Hepatic stellate cell (primary cell): ENCODE measurements at regions not wholly inside any gene's neighbourhood (a gene's known extent, or its start where the extent isn't known, plus 50 kb on each side); places are given as distances from the start of the nearest gene placed in this dataset.

Experiments used
- DNase-seq: peaks from one replicate; pipeline ENCODE4 v3.0.0; 2011; ENCODE audit warnings: low spot score

DNA sequence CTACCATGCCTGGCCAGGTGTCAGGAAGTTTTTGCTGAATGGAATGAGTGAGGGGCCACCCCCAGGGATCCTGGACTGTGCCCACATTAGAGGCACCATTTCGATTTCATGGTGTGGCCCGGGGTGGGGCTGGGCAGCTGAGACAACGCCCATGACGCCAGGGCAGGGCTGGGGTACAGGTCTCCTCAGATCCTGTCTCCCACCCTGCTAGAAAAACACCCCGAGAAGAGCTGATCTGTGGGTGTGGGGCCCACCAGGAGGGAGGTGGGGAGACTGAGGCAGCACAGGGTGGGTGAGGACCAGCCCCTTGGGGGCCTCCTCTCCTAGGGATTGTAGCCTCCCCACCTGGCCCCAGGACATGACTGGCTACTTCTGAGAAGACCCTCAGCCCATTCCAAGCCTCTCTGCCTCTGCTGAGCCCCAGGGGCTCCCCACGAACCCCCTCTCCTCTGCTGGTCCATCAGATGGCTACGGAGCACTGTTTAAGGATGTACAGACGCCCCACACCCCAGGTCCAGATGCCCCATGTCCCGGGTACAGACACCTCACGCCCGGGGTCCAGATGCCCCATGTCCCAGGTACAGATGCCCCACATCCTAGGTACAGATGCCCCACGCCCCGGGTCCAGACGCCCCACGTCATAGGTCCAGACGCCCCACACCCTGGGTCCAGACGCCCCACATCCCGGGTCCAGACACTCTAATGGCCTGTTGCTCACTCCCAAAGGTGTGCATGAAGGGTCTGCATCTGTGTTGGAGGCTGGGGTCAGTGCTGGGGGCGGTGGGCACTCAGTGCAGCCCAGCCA is 99.4 kb downstream of the MICALL2 start:
- no peak for DNase-seq

DNA sequence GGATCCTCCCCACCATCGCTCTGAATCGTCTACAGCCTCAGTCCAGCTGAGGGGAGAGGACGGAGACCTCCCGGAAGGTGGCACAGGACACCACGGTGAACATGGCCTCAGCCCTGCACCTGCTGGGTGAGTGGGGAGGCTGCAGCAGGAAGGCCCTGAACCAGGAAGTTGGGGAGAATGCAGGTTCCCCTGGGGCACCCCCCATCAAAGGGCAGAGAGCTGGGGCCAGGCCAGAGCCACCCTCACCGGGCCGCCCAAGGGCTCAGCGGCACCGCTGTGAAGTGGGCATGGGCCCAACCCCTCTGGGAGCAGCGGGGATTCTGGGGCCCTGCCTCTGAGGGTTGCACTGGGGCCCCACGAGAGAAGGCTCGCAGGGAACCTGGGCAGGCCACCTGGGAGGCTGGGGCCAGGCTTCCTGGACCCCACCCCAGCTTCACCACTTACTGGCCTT is 98.7 kb downstream of the MICALL2 start:
- no peak for DNase-seq

DNA sequence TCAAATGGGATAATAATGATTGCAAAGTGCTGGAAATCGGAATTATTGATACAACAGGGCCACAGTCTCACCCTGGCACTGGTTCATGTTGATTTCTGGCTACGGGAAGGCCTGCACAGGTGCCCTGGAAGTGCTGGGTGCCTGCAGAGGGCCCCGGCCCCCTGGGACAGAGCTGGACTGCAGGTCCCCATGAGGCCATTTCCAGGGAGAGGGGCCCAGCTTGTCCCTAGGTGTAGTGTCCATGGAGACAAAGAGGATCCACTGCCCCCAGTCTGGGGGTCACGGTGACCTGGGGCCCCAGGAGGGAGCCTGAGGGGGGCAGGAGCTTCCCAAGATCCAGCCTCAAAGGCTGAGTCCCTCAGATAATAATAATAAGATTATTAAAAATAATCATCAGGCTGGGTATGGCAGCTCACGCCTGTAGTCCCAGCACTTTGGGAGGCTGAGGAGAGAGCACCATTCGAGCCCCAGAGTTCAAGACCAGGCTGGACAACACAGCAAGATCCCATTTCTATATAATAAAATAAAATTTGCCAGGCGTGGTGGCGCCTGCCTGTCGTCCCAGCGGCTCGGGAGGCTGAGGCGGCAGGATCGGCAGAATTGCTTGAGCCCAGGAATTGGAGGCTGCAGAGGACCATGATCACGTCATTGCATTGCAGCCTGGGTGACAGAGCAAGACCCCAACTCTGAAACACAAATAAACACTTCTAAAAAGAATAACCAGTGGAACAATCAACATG is 98.1 kb downstream of the MICALL2 start:
- DNase-seq, result no peak

DNA sequence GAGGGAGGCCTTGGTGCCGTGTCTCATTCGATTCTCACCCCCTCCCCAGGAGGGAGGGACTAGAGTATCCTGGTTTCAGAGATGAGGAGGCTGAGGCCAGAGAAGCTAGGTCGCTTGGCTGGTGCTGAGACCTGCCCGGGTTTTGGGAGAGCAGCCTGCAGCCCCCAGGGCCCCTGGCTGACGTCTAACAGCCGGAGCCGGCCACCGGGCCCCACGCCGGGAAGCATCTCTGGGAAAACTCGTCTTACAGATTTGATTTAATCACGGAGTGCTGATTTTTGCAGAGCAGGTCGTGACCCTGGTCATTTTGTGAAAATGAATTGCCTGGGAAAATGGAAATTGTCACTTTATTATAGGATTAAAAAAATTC is 97.5 kb downstream of the MICALL2 start:
- no peak for DNase-seq

DNA sequence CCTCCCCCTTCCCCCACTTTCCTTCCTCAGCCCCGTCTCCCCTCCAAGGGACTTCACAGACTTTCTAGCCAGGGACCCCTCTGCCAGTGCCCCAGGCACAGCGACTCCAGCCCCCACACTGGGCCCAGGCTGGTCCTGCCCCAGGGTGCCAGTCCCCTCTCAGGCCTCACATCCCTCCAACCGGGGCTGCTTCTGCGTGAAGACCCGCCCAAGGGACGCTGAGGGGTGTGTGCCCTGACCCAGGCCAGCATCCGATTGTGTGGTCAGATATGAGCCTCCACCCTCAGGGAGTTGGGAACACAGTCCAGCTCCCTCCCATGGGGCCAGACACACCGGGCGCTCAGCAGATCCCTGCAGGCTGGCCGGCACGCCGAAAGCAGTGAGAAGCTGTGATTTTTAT is 97.0 kb downstream of the MICALL2 start:
- no peak for DNase-seq

DNA sequence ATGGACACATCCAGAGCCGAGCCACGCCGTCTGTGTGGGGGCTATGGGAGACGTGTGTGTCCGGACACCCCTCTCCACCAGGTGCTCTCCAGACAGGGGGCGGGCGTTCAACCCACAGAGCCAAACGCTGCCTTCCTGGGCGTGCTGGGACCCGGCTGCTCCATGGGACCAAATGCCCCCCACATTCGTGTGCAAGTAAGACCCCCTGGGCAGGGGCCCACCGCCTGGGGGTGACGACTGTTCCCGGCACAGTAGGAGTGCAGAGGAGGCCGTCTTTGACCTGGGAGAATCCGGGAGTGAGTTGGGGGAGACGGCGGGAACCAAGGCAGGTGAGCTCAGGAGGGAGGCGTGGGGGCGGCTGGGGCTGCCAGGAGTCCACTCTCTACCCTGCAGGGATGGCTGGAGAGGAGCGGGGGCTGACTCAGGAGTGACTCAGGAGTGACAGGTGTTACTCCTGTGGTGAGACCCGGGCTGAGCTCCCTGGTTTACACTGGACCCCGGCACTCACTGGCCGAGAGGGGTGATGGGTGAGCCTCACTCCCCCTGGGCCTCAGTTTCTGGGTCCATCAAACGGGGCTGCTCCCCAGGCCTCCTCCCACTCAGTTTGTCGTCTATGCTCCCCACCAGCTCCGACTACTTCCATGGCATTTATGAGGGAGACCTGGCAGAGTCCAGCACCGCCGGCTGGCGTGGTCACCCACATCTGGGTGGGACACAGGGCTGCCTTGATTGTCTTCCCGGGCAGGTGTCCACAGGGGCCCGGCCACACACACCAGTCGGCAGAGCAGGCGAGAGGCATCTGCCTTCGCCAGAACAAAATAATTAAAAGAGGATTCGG is 95.0 kb downstream of the MICALL2 start:
- DNase-seq, result no peak

DNA sequence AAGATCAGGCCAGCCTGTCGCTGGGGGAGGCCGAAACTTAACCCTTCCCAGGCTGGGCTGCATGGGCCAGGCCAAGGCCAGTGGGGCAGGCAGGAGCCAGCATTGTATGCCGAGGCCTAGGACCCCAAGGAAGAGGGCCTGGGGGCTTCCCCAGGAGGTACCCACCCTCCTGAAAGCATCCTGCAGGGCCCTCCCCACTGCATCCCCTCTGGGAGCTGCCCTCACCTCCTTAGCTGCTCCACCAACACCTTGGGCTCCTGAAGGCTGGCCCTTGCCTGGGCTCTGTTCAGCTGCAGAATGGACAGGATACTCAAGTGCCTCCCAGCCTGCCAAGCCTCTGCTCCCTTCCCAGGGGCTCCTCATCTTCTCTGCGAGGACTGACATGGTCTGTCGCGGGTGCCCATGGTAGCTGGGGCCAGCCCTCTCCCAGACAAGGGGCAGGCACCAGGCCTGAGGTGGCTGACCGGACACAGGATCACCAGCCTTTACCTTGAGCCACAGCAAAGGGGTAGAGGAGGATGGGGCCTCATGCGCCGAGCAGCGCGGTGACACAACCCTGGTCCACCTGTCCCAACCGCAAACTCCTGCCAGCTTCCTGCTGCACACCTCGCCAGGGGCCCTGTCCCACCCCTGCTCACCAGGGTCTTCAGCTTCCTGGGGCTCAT is 94.2 kb downstream of the MICALL2 start:
- DNase-seq, result no peak

DNA sequence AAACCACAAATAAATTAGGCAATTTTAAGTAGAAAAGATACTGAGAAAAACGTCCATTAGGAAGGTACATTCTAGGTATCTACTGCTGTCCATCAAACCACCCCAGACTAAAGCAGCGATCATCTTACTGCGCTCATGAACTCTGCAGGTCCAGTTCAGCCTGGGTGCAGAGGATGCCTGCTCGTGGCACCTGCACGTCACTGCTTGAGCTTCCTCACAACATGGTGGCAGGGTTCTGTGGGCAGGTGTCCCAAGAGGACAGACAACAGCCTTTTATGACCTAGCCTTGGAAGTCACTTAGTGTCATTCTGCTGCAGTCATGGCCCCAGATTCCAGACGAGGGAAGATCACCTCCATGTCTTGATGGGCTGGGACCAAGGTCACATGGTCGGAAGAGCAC is 93.4 kb downstream of the MICALL2 start:
- DNase-seq, result no peak

DNA sequence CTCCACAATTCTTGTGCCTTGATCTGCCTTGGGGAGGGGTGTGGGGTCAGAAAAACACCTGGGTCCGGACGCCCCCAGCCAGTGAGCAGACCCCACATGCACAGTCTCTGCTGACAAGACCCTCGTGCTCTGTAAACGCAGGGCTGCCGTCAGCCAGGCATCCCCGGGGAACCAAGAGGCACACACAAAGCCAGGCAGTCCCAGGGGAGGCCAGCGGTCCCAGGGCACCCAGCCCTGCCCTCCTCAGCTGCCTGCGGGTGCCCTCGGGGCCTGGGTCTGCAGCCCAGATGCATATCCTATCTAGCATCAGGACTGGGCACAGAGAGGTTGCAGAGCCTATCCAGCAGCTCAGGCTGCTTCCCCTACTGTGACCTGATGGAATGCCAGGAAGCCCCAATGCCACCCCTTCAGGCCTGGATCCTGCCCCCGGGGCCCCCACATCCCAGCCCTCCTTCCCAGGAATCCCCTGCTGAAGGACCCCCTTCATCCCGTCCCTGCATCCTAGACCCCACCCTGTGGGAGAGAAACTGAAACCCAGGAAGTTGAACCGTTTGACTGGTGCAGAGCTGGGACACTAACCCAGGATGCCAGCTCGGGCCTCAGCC is 92.4 kb downstream of the MICALL2 start:
- no peak for DNase-seq

DNA sequence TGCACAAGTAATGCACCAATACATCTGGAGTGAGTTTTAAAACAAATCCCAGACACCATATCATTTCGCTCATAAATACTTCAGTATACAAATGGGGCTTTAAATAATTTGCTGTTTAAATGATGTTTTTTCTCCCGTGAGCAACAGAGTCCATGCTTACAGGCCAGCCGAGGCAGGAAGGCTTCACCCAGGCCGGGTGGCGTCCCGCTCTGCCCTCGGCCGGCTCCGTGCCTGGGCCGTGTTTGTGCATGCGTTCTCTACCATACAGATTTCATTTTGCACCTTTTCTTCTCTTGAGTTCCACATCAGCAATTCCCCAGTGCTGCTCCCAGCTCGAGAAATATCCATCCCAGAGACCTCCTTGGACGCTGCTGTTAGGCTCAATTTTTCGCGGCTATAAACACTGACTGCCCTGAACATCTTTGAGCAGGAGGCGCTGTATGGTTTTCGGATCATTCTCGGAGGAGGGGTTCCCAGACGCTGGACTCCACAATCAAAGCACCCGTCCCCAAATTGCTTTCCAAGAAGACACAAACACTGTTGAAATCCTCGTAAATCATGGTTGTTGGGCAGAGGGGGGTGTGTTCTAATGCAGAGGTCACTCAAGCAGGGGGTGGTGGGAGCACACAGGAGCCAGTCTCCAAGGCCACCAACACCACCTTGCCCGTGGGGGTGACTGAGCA is 91.6 kb downstream of the MICALL2 start:
- no peak for DNase-seq

DNA sequence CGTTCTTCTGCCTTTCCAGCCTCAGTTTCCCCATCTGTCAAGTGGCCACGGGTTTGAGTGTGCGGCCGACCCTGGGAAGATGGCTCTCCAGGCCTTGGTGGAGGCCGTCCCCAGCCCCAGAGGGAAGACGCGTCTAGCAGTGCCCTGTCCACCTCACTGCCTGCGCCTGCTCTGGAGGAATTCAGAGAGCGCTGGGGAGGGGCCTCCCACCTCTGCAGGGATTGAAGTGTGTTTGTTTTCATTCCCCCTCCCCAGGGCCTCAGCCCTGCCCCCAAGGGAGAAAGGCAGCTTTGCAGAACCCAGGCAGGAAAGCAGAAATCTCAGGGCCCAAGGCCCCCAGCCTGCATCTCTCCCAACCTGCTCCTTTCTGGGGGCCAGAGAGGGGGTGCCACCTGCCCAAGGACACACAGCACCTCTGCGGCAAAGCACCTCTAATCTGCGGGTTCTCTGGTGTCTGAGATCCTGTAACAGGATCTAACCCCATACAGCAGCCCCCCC is 91.0 kb downstream of the MICALL2 start:
- no peak for DNase-seq

DNA sequence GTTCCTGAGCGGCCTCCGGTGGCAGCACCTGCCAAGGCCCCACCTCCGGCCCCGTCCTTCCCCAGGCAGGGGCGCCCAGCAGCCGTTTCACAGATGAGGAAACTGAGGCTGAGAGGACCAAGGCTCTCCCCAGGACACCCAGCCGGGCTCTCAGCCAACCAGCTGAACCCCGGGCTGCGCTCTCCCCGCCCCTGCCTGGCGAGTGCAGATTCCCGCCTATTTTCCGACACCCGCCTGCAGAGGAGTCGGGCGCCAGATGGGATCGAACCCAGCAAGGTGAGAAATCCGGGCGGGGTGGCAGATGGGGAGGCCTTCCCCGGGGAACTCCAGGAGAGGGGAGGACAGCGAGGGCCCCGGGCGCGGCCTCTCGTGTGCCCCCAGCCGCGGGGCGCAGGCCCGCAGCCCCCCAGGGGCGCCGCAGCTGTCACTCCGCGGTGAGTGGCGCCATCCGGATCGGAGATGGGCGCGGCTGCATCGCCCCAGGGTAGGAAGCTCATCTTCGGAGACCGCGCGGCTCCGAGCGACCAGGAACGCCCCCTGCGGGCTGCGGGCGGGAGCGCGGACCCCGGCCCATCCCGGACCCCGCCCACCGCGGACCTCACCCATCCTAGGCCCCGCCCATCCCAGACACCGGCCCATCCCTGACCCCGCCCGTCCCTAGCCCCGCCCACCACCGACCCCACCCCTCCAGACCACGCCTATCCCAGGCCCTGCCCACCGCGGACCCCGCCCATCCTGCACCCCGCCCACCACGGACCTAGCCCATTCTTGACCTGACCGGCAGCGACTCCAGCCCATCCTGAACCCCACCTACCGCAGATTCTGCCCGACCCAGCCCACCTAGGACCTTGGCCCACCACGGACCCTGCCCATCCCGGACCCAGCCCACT is 90.3 kb downstream of the MICALL2 start:
- DNase-seq, result no peak

DNA sequence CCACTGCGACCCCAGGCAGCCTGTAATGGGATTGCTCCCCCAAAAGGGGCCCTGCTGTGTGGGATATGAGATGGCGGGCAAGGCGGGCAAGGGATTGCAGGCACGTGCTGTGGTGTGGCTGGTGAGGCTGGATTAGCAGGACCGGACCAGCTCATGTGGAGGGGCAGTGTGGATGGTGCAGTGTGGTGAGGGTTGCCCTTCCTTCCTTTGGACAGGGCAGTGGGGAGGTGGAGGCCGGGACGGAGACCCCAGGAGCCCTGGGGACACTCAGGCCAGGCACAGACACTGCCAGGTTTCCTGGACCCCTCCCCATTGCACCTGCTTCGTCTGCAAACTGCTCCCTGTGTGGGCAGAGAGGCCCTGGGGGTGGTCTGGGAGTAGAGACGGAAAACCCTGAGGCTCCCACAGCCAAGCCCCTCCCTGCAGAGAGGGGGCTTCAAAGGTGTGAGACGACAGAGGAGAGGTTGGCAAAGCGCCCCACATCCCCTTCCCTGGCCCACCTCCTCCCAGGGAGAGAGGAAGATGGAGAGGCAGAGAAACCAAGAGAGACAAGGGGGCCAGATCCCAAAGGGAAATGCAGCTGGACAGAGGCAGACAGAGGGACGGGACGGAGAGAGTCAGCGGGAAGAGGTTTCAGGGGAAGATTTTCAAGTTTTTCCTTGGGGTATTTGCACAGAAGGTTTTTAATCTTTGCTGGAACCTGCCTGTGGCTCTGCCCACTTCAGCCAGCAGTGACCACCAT is 89.2 kb downstream of the MICALL2 start:
- no peak for DNase-seq

DNA sequence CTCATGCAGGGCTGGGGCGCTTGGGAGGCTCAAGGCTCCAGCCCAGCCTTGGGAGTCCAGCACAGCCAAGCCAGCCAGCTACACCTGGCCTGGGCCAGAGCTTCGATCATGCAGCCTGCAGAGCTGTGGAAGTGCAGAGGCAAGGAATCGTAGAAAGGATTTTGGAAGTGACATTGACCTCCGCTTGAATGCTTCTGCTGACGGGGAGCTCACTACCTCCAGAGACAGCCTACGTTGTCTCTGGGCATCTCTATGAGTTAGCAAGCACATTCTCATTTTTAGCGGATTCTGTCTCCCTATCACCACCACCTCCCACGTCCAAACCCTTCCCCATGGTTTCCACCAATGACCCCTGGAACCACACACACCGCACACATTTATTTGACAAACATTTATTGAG is 88.5 kb downstream of the MICALL2 start:
- DNase-seq, result no peak

DNA sequence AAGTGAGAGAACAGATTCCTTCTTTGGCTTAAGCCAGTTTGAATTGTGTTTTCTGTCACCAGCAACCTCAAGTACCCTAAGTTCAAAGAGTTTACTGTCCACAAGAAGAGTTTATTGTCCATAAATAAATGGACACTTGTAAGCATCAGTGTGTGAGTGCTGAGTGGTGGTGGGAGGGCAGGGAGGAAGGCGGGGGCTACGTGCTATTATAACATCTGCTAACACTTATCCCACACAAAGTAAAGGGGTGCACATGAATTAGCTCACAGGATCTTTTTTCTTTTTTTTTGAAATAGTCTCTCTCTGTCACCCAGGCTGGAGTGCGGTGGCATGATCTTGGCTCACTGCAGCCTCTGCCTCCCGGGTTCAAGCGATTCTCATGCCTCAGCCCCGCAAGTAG is 87.2 kb downstream of the MICALL2 start:
- DNase-seq, result no peak

DNA sequence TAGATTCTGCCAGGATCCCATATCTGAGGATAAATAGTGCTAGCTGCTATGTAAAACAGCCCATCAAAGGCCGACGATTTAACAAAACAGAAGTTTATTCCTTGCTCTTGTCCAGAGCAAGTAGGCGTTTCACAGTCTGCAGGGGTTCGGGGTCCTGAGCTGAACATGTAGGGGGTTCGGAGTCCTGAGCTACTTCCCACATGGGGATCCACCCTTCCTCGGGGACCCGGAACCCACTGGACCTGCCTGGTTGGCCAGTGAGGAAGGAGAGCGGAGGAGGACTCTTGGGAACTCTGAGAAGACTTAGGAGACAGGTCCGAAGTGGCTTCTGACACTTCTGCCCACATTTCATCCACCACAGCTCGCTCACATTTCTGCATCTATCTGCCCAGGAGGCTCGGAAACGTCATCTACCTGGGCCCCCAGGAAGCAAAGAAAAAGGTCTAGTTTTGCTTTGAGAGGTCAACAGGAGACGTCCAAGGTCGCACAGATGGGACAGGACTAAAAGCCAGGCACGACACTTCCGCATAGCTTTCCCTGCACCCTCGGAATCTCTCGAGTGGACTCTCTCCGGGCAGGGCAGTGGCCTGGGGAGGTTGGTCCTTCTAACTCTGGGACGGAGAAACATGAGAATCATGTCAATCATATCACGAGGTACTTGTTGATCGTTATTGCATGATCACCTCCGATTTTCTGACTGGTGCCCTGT is 86.4 kb downstream of the MICALL2 start:
- DNase-seq, result no peak

DNA sequence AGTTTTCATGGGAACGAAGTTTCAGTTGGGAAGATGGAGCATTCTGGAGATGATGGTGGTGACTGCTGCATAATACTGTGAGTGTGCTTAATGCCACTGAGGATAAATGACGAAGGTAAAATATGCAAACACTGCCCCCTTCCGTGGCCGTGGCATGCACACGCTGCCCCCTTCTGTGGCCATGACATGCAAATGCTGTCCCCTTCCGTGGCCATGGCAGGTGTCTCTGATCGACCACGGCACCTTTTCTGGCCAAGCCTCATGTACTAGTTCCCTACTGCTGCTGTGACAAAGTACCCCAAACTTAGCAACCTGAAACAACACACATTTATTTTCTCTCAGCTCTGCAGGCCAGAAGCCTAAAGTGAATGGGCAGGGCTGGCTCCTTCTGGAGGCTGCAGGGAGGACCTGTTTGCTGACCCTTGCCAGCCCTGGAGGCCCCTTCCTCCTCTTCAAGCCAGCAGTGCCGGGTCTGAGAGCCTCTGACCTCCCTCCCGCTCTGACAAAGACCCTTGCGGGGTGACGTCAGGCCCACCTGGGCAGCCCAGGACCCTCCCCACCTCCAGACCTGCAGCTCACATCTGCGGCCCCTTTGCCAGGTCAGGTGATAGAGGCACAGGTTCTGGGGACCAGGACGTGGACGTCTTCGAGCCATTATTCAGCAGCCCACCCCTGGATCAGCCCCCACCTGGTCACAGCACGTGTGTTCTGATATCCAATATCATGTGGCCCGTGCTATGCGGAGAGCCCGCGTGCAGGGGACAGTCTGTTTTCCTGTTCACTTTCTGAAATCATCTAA is 82.0 kb downstream of the MICALL2 start:
- DNase-seq, result no peak
